DMS153 treated with DMSO at 0.1 percent for 48 hours (cell line): ENCODE measurements at regions not wholly inside any gene's neighbourhood (a gene's known extent, or its start where the extent isn't known, plus 50 kb on each side); places are given as distances from the start of the nearest gene placed in this dataset.
"Not testable (repeated sequence)": the region's sequence is repeated elsewhere in the genome, so short reads cannot be mapped to it uniquely, and the experiment has no call there.

ENCODE experiments used
- DNase-seq: peaks from one replicate; lab custom pipeline; 2025; ENCODE audit not compliant: unreplicated experiment; lab: John Stamatoyannopoulos, UW

DNA sequence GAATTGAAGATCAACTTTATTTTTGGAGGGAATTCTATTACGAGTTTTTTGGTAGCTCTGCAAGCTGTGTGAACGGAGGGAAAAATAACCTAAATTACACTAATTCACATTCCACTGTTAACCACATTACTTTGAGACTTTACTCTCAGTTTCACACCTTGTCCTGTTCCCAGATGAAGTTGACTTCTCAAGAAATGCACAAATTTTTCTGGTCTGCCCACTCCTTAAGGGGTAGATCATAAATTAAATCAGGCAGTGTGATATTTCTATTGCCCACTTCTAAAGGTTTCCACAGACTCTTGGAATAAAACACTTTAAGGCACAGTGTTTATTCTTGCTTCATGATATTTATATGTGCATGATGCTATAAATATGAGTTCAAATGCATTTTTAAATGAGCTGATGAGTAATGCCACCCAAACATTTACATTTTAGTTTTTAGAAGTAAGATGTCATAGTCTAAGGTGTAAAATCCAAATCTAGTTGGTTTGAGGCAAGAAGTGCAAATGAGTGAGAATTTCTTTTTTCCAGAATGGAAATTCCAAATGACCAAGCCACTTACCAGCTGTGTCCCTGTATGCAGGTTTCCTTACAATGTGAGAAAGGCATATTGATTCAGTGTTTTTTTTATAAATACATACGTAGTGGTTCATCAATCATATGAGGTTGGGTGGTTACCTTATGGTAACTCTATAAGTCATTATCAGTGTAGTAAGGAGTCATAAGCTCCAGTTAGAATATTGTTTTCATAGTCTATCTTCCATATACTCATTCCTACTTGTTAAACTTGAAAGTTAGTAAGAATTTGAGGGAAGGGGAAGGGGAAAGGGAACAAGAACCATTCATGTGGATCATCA lies 437.7 kb upstream of the MEF2C start:
- no peak for DNase-seq

GRCh38 chr5:89317838-89318237 lies 434.9 kb upstream of the MEF2C start:
- not testable (repeated sequence) for DNase-seq

GRCh38 chr5:89315286-89316100 lies 432.5 kb upstream of the MEF2C start:
- DNase-seq, result no peak

- no peak for DNase-seq
Measured at GRCh38 chr5:89313804-89314588, 431.0 kb upstream of the MEF2C start.

DNA sequence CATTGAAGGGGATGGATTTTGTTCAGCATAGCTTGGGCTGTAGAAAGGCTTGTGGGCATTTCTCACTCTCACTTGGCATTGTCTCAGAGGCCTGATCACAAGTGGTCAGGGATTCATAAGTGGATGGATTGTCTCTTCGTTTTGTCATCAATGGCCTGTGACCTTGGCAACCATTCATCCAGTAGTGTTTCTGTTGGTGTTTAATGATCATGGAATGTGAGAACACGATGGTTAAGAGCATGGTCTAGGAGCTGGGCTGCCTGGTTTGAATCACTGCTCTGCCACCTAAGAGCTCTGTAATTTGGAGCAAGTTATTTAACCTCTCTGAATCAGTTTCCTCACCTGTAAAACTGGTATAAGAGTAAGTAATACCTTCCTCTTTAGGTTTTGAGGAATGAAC lies 430.1 kb upstream of the MEF2C start:
- no peak for DNase-seq

GRCh38 chr5:89309268-89309667 lies 426.3 kb upstream of the MEF2C start:
- no peak for DNase-seq

- no peak for DNase-seq
Measured at GRCh38 chr5:89308606-89309040, 425.6 kb upstream of the MEF2C start.

DNA sequence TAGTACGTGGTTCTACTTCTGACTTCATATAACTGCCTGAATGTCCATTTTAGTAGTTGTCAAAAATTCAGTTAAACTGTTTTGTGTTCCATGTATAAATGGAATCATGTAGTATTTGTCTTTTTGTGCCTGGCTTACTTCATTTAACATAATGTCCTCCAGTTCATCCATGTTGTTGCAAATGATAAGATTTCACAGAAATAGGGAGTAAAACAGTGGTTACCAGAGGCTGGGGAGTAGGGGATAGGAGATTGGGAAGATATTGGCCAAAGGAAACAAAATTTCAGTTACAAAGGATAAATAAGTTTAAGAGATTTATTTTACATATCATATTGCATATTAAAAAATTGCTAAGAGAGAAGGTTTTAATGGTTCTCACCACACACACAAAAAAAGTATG lies 425.0 kb upstream of the MEF2C start:
- DNase-seq, result no peak

DNA sequence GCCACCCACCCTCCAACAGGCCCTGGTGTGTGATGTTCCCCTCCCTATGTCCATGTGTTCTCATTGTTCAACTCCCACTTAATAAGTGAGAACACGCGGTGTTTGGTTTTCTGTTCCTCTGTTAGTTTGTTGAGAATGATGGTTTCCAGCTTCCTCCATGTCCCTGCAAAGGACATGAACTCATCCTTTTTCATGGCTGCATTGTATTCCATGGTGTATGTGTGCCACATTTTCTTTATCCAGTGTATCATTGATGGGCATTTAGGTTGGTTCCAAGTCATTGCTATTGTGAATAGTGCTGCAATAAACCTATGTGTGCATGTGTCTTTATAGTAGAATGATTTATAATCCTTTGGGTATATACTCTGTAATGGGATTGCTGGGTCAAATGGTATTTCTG lies 424.2 kb upstream of the MEF2C start:
- DNase-seq, result not testable (repeated sequence)

GRCh38 chr5:89303033-89303480 lies 420.1 kb upstream of the MEF2C start:
- no peak for DNase-seq

DNA sequence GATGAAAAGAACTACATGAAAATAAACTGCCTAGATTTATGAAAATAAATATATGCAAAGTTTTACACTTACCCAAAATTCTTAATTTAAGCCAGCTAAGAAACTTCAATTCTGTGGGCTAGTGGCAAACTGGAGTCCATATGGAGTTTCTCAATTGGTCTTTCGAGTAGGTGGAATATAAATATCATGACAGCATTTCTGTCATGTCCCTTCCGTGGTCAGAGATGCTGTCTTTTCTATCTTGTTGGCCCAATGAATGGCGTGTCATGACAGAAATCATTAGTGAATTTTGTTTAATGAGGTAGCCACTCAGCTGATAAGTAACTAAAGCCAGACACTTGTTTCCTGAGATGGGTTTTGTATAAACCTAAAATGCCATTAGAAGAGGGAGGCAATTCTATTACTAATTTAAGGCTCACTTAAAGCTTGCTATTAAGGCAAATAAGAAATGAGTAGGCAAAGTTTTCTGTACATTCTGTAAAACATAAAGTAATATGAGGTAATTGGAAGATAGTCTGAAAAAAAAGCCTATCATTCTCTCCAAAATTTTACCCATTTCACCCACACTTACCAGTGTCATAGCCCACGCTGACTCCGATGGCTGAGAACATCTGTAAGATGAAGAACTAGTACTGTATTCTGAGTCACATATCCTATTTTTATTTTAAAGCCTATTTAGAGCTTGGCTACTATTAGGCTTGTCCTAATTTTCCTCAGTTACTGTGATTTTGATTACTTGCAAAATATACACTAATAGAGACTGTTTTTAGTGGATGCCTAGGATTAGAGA lies 419.3 kb upstream of the MEF2C start:
- no peak for DNase-seq

DNA sequence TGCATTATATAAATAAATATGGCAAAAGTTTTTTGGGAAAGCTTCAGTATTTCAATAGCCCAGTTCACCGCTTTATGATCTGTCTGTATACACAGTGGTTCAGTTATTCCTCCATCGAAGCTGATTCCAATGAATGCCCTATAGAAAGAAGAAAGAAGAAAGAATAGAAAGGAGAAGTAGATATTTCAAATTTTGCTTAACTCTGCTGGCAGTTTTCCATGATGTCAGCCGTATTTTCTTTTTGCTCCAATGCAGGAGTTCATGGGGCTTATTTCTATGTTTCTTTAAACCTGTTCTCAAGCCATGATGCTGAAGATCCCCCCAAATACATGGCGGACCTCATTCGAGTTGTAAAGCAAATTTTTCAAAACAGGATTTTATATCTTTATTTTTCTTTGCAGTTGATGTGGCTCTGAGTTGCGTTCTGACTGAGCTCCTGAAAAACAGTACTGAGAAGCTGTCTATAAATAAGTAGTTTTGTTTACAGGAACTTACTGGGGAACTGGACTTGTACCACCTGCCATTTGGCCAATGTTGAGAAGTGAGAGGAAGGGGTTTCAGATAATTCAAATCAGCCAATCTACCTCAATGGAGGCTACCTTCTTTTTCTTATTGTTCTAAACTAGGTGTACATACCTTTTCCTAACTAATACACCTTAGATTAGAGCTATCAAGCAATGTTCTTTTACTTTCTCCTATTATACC lies 418.5 kb upstream of the MEF2C start:
- DNase-seq, result no peak

DNA sequence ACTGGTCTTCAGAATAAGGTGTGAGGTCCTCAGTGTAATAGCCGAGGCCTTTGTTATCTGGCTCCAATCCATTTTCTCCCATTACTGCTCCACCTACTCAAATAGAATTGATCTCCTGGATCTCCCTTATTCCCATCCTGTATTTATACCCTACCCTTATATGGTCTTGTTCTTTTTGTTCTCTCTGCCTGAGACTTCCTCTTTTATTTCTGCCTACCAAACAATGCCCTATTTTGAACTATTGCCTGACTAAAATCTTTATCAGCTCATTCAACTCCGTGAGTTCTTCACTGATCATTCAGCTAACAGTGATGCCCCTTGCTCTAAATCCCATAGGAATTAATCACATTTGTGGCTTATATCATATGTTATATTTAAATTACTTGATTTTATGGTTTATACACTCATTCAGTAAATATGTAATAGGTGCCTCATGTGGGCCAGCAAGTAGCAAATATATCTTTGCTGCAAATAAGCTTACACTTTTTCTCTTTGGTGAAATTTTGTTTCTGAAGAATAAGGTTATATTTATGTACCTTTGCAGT lies 417.5 kb upstream of the MEF2C start:
- DNase-seq, result no peak

DNA sequence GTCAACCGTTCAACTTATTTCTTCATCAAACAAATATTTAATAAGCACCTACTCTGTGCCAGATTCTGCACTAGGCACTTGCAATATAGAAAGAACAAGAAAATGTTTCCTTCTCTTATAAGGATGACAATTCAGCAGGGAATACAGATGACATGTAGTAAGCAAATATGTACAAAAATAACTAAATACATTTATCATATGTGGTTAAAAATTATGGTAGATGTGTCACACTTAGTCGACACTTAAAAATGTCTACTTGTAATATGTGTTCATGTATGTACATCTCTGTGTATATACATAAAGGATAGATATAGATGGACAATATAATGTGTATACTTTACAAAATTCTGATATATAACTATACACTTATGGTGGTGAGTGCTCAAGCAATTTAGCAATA lies 417.0 kb upstream of the MEF2C start:
- DNase-seq, result no peak

DNA sequence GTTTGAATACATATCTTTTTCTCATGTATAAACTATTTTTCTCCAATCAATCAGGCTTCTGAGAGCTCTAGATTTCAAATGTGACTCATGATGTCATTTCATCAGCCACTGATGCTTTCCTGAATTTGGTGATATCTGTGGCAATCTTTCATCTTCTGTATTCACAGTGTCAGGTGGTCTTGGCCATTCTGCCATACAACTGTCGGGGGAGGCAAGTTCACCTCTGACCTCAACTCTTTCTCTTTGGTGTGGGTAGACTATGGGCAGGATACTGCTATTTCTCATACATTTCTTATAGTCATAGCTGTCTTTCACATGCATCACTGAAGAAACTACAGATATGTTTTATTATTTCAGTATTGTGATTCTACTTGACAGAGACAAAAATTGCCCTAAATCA lies 414.1 kb upstream of the MEF2C start:
- no peak for DNase-seq

- no peak for DNase-seq
Measured at GRCh38 chr5:89293810-89294209, 410.8 kb upstream of the MEF2C start.

DNA sequence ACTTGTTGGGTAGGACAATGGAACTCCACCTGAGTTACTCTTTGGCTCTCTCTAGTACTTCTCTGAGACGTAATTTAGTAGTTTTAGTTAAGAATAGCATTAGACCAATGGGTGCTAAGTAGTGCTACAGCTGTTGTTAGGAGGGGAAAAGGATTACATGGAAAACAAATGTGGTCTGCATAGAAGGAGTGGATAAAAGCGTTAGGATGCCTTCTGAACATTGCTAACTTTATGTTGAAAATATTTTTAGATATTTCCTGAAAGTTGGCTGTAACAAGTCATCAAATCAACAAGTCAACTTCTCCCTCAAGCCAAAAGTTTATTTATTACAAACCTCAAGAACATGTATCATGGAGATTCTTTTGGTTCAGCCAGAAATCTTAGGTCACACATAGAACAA lies 409.5 kb upstream of the MEF2C start:
- no peak for DNase-seq

GRCh38 chr5:89289604-89290003 lies 406.6 kb upstream of the MEF2C start:
- no peak for DNase-seq

DNA sequence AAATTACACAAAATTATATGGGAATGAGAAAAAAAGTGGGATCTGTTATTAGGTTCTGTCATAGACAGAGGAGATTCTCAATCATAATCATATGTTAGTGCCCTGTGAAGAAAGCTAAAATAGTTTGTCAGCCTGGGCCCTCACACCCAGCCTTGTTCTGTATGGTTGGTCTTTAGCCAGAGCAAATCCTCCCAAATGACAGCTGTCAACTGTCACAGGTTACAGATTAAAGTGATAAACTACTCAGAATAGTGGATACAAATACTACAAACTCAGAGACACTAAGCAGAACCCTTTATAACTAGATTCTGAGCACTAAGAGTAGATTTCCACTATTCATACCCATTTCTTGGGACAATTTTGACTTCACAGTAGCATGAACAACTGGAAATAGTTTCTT lies 405.0 kb upstream of the MEF2C start:
- DNase-seq, result no peak

GRCh38 chr5:89286320-89286719 lies 403.3 kb upstream of the MEF2C start:
- no peak for DNase-seq
